WTC11 (cell line): ENCODE measurements at regions not wholly inside any gene's neighbourhood (a gene's known extent, or its start where the extent isn't known, plus 50 kb on each side); places are given as distances from the start of the nearest gene placed in this dataset.

ENCODE experiments used
- CTCF ChIP-seq: fragments of 200-600 bp; IDR thresholded peaks from 2 replicates; pipeline ENCODE4 v1.8.0; 2022; ENCODE audit warnings: antibody characterized with exemption
- FOXK1 ChIP-seq: sonication (generic); formaldehyde crosslinking; IDR thresholded peaks from 2 replicates; pipeline ENCODE4 v1.8.0; 2022; ENCODE audit warnings: mild to moderate bottlenecking, moderate library complexity, missing genetic modification reagents
- ZBTB21 ChIP-seq: sonication (generic); formaldehyde crosslinking; IDR thresholded peaks from 2 replicates; pipeline ENCODE4 v1.8.1; 2023; ENCODE audit warnings: mild to moderate bottlenecking, missing genetic modification reagents, borderline replicate concordance

GRCh38 chrX:45868425-45868824, 667.7 kb upstream of the DIPK2B start:
- TF ChIP-seq CTCF (no peak), FOXK1 (no peak), ZBTB21 (CRISPR knock-in tag) (no peak)
